ENCODE measurements at regions not wholly inside any gene's neighbourhood (a gene's known extent, or its start where the extent isn't known, plus 50 kb on each side); places are given as distances from the start of the nearest gene placed in this dataset.

GRCh38 chr2:221111739-221112138 lies 460.4 kb downstream of the EPHA4 start:
- in situ Hi-C loops (cut with HindIII; ENCODE audit: extremely low pct_ligation_motif_present, low pct_unique_long_range_greater_than_20kb): no loop called here

More at GRCh38 chr2:221111739-221112138, 460.4 kb downstream of the EPHA4 start:
- no peak overlapping the region for H3K27ac ChIP-seq (ENCODE audit: extremely low read length, insufficient read depth, low read length)
- no peak overlapping the region for H3K9ac ChIP-seq (ENCODE audit: insufficient read depth, low read depth, low read length)
- FAIRE-seq (no peak), ATAC-seq (no peak), DNase-seq (ENCODE audit: low spot score) (no peak)
- H3K4me1 ChIP-seq (ENCODE audit: insufficient read depth, low read length): no peaks in the 10 kb centered on the region
- H3K9me3 ChIP-seq (ENCODE audit: low read length): no peaks in the 10 kb centered on the region
- intact Hi-C loops (cut with micrococcal nuclease; ENCODE audit: unreplicated experiment): no loop called here
- no peak overlapping the region for H3K4me3 ChIP-seq (replicated peaks in 1 of 3; ENCODE audit: insufficient read depth in 1 of 3, low read depth in 2 of 3, low read length in 3 of 3)
- no peaks in the 10 kb centered on the region for H3K36me3 ChIP-seq (replicated peaks in 1 of 2; ENCODE audit: control insufficient read depth in 1 of 2, insufficient read depth in 2 of 2, low read length in 2 of 2)
- H3K79me2 ChIP-seq (ENCODE audit: insufficient read depth, low read length): no peaks in the 10 kb centered on the region
- H3K4me2 ChIP-seq (ENCODE audit: low read depth, low read length): no peak overlapping the region
- no peaks in the 10 kb centered on the region for H3K27me3 ChIP-seq (ENCODE audit: control insufficient read depth in 1 of 2, insufficient read depth in 2 of 2, low read length in 2 of 2)
- POLR2A ChIA-PET: no interaction called here
- CTCF ChIA-PET (ENCODE audit: low intra/inter-chr PET ratio, low total read pairs): no interaction called here
- BruUV-seq (replicated peaks): no TSS peak
- no peaks in the 10 kb centered on the region for H4K20me1 ChIP-seq (ENCODE audit: insufficient read depth, low read length)
- under 1% methylated on average over 4 of the region's 4 CpGs for WGBS (ENCODE audit: low lambda C conversion rate)
- no peak overlapping the region for H2AFZ ChIP-seq (ENCODE audit: low read length)
- TF ChIP-seq ZNF530 (CRISPR knock-in tag; IDR thresholded peaks at IDR 0.05; ENCODE audit: low read depth) (no peak), ATF4 (CRISPR knock-in tag; IDR thresholded peaks at IDR 0.05) (no peak), ZNF326 (CRISPR knock-in tag; IDR thresholded peaks at IDR 0.05; ENCODE audit: borderline replicate concordance) (no peak), RFXANK (CRISPR knock-in tag; IDR thresholded peaks at IDR 0.05) (no peak), ZKSCAN1 (IDR thresholded peaks at IDR 0.05; ENCODE audit: low read length) (no peak), NFIB (CRISPR knock-in tag; IDR thresholded peaks at IDR 0.05; ENCODE audit: borderline replicate concordance) (no peak), HDAC2 (CRISPR knock-in tag; IDR thresholded peaks at IDR 0.05) (no peak), ZNF282 (IDR thresholded peaks at IDR 0.05; ENCODE audit: partially characterized antibody) (no peak), HOXA5 (CRISPR knock-in tag; IDR thresholded peaks at IDR 0.05) (no peak), ZNF329 (CRISPR knock-in tag; IDR thresholded peaks at IDR 0.05; ENCODE audit: low read depth) (no peak), ZNF234 (CRISPR knock-in tag; conservative IDR thresholded peaks at IDR 0.05) (no peak), ZNF644 (CRISPR knock-in tag; IDR thresholded peaks at IDR 0.05; ENCODE audit: low read depth) (no peak), FOXK1 (CRISPR knock-in tag; IDR thresholded peaks at IDR 0.05; ENCODE audit: borderline replicate concordance, low read depth) (no peak), ZNF558 (CRISPR knock-in tag; IDR thresholded peaks at IDR 0.05; ENCODE audit: borderline replicate concordance) (no peak), TP53 (CRISPR knock-in tag; conservative IDR thresholded peaks at IDR 0.05) (no peak), ZNF33B (CRISPR knock-in tag; IDR thresholded peaks at IDR 0.05) (no peak), KDM1A (CRISPR knock-in tag; IDR thresholded peaks at IDR 0.05) (no peak), ZBTB25 (CRISPR knock-in tag; IDR thresholded peaks at IDR 0.05) (no peak), ZNF709 (CRISPR knock-in tag; IDR thresholded peaks at IDR 0.05) (no peak), HBP1 (CRISPR knock-in tag; IDR thresholded peaks at IDR 0.05; ENCODE audit: low read depth) (no peak)
